ENCODE measurements at regions not wholly inside any gene's neighbourhood (a gene's known extent, or its start where the extent isn't known, plus 50 kb on each side); places are given as distances from the start of the nearest gene placed in this dataset.

- H3K27ac ChIP-seq (replicated peaks) = no peak overlapping the region
- H3K27me3 ChIP-seq (ENCODE audit: insufficient read depth, poor library complexity, severe bottlenecking) = no peaks in the 10 kb centered on the region
- TF ChIP-seq POLR2AphosphoS5 (IDR thresholded peaks at IDR 0.05; ENCODE audit: low read depth) (no peak), REST (IDR thresholded peaks at IDR 0.05; ENCODE audit: insufficient replicate concordance, low read depth) (no peak), CTCF (IDR thresholded peaks at IDR 0.05; ENCODE audit: insufficient read depth, low read length) (no peak), GABPA (IDR thresholded peaks at IDR 0.05; ENCODE audit: low read depth) (no peak), SPI1 (IDR thresholded peaks at IDR 0.05; ENCODE audit: borderline replicate concordance, low read depth) (no peak)
- H3K4me3 ChIP-seq (replicated peaks; ENCODE audit: insufficient read depth, low read length) = no peak overlapping the region
- no peak for DNase-seq (ENCODE audit: low read depth in 1 of 2, low spot score in 1 of 2)
Measured at GRCh38 chr1:90412563-90412962, 304.5 kb downstream of the BARHL2 start.

GRCh38 chr1:90411185-90411584 is 305.9 kb downstream of the BARHL2 start:
- TF ChIP-seq CTCF (IDR thresholded peaks at IDR 0.05; ENCODE audit: insufficient read depth, low read length) (no peak), SPI1 (IDR thresholded peaks at IDR 0.05; ENCODE audit: borderline replicate concordance, low read depth) (no peak)
- DNase-seq (ENCODE audit: low read depth in 1 of 2, low spot score in 1 of 2) = no peak
- no peaks in the 10 kb centered on the region for H3K27me3 ChIP-seq (ENCODE audit: insufficient read depth, poor library complexity, severe bottlenecking)
- H3K27ac ChIP-seq (replicated peaks) = no peak overlapping the region
- H3K4me3 ChIP-seq (replicated peaks; ENCODE audit: insufficient read depth, low read length) = no peak overlapping the region

GRCh38 chr1:90407737-90408136 is 309.4 kb downstream of the BARHL2 start:
- TF ChIP-seq SPI1 (IDR thresholded peaks at IDR 0.05; ENCODE audit: borderline replicate concordance, low read depth) (no peak), GABPA (IDR thresholded peaks at IDR 0.05; ENCODE audit: low read depth) (no peak), POLR2AphosphoS5 (IDR thresholded peaks at IDR 0.05; ENCODE audit: low read depth) (no peak), CTCF (IDR thresholded peaks at IDR 0.05; ENCODE audit: insufficient read depth, low read length) (no peak), REST (IDR thresholded peaks at IDR 0.05; ENCODE audit: insufficient replicate concordance, low read depth) (no peak)
- Histone ChIP-seq H3K27me3 (ENCODE audit: insufficient read depth, poor library complexity, severe bottlenecking) (no peaks in the 10 kb centered on the region), H3K27ac (replicated peaks) (no peak overlapping the region), H3K4me3 (replicated peaks; ENCODE audit: insufficient read depth, low read length) (no peak overlapping the region)
- no peak for DNase-seq (ENCODE audit: low read depth in 1 of 2, low spot score in 1 of 2)

GRCh38 chr1:90405726-90406125 is 311.4 kb downstream of the BARHL2 start:
- TF ChIP-seq REST (IDR thresholded peaks at IDR 0.05; ENCODE audit: insufficient replicate concordance, low read depth) (no peak), GABPA (IDR thresholded peaks at IDR 0.05; ENCODE audit: low read depth) (no peak), SPI1 (IDR thresholded peaks at IDR 0.05; ENCODE audit: borderline replicate concordance, low read depth) (no peak), POLR2AphosphoS5 (IDR thresholded peaks at IDR 0.05; ENCODE audit: low read depth) (no peak), CTCF (IDR thresholded peaks at IDR 0.05; ENCODE audit: insufficient read depth, low read length) (no peak)
- no peak for DNase-seq (ENCODE audit: low read depth in 1 of 2, low spot score in 1 of 2)
- Histone ChIP-seq H3K27ac (replicated peaks) (no peak overlapping the region), H3K27me3 (ENCODE audit: insufficient read depth, poor library complexity, severe bottlenecking) (no peaks in the 10 kb centered on the region), H3K4me3 (replicated peaks; ENCODE audit: insufficient read depth, low read length) (no peak overlapping the region)

Measured in HL-60 (cell line).